HL-60 (cell line): ENCODE measurements at regions not wholly inside any gene's neighbourhood (a gene's known extent, or its start where the extent isn't known, plus 50 kb on each side); places are given as distances from the start of the nearest gene placed in this dataset.

ENCODE experiments used
- POLR2AphosphoS5 ChIP-seq: IDR thresholded peaks from 2 replicates; pipeline ENCODE4 v1.6.1; 2012; ENCODE audit warnings: low read depth
- TF ChIP-seq, protein P1 (sequence below): IDR thresholded peaks from one replicate; pipeline ENCODE4 v1.5.1; 2011; ENCODE audit warnings: low read length, control low read depth, inconsistent platforms; ENCODE audit not compliant: insufficient read depth

DNA sequence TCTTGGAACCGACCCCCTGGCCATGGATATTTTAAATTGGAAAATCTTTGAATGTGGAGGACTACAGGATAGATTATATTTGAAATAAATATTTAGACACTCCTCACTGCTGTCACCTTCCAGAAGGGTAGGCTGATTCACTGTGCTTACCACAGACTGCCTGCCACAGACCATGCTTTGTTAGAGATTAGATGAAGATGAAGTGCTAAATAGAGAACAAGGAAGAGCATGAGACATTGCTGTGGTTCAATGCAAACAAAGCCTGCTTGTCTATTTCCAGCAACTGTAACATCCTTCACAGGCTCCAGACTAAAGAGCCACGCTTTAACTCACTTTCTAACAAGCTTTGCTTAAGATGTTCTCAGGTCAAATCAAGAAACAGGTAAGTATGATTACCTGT, 81.0 kb upstream of the TMEM17 start:
- TF ChIP-seq, protein P1, sequence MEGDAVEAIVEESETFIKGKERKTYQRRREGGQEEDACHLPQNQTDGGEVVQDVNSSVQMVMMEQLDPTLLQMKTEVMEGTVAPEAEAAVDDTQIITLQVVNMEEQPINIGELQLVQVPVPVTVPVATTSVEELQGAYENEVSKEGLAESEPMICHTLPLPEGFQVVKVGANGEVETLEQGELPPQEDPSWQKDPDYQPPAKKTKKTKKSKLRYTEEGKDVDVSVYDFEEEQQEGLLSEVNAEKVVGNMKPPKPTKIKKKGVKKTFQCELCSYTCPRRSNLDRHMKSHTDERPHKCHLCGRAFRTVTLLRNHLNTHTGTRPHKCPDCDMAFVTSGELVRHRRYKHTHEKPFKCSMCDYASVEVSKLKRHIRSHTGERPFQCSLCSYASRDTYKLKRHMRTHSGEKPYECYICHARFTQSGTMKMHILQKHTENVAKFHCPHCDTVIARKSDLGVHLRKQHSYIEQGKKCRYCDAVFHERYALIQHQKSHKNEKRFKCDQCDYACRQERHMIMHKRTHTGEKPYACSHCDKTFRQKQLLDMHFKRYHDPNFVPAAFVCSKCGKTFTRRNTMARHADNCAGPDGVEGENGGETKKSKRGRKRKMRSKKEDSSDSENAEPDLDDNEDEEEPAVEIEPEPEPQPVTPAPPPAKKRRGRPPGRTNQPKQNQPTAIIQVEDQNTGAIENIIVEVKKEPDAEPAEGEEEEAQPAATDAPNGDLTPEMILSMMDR = no peak
- no peak for TF ChIP-seq POLR2AphosphoS5
